ENCODE measurements at regions not wholly inside any gene's neighbourhood (a gene's known extent, or its start where the extent isn't known, plus 50 kb on each side); places are given as distances from the start of the nearest gene placed in this dataset.

DNA sequence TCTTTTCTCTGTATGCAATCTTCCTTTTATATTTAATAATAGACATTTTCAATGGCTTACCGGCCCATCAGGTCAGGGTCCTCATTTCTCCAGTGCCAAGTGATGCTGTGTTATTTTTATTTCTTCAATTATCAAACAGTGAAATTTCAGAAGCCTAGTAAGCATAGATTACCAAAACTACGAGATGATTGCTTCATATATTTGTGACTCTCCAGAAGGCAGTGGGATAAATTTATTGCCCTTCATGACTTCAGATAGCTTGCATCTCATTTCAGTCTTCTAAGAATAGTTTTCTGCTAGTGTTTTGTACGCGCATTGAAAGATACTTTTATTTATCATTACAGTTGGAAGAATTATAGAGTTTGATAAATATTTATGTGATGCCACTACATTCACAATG, 139.6 kb downstream of the FAT3 start:
- no peak for TF ChIP-seq JUND (IDR thresholded peaks at IDR 0.05; ENCODE audit: low read depth)
- in situ Hi-C loops (cut with HindIII; ENCODE audit: low pct_unique_long_range_greater_than_20kb, low sequenced_read_pairs) = no loop called here

DNA sequence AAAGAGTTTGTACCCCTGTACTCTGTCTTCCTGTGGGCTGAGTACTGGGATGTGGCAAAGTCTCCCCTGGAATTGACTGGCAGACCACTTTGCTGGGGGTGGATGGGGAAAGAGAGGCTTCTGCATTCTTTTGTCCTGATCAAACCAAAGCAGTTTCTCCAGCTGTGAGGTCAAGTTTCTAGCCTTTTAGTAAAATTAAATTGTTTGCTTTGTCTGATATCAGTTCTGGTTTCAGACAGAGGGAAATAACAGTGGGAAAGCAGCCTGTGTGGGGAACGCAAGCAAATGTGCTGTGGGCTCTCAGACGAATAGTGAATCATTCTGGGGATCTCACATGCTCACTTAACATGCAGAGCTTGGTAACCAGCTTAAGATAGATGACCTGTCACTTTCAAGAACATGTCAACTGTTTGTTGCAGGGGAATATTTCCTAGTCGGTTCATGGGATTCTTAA, 151.6 kb downstream of the FAT3 start:
- in situ Hi-C loops (cut with HindIII; ENCODE audit: low pct_unique_long_range_greater_than_20kb, low sequenced_read_pairs) = no loop called here
- no peak for DNase-seq (ENCODE audit: low read depth in 1 of 2, low spot score in 1 of 2)
- no peak for TF ChIP-seq JUND (IDR thresholded peaks at IDR 0.05; ENCODE audit: low read depth)

More for the DNA sequence above, 139.6 kb downstream of the FAT3 start:
- no peak for DNase-seq (ENCODE audit: low read depth in 1 of 2, low spot score in 1 of 2)

GRCh38 chr11:92376680-92377079, 152.1 kb downstream of the FAT3 start:
- in situ Hi-C loops (cut with HindIII; ENCODE audit: low pct_unique_long_range_greater_than_20kb, low sequenced_read_pairs) = no loop called here
- no peak for DNase-seq (ENCODE audit: low read depth in 1 of 2, low spot score in 1 of 2)
- no peak for TF ChIP-seq JUND (IDR thresholded peaks at IDR 0.05; ENCODE audit: low read depth)

- DNase-seq (ENCODE audit: low read depth in 1 of 2, low spot score in 1 of 2) = no peak
- in situ Hi-C loops (cut with HindIII; ENCODE audit: low pct_unique_long_range_greater_than_20kb, low sequenced_read_pairs) = no loop called here
- TF ChIP-seq JUND (IDR thresholded peaks at IDR 0.05; ENCODE audit: low read depth) = no peak
These were observed 156.3 kb downstream of the FAT3 start for GRCh38 chr11:92380882-92381281.

- DNase-seq (ENCODE audit: low read depth in 1 of 2, low spot score in 1 of 2) = no peak
- no peak for TF ChIP-seq JUND (IDR thresholded peaks at IDR 0.05; ENCODE audit: low read depth)
- in situ Hi-C loops (cut with HindIII; ENCODE audit: low pct_unique_long_range_greater_than_20kb, low sequenced_read_pairs) = no loop called here
These were observed 157.7 kb downstream of the FAT3 start for GRCh38 chr11:92382311-92382710.

DNA sequence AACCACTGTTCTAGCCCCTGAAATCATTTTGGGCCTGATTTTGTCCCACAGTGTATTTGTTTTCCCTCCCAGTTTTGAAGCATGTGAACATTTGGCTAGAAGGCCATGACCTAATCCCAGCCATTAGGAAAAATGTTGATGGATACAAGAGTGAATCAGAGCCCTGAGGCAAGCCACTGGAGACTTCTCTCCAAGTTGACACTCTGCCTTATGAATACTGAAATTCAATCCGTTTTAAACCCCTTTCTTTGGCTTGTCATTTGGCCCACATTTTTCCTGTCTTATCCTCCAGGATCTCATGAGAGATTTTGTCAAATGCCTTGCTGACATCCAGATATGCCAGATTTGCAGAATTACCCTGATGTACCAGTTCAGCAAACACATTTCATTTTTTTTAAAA, 158.8 kb downstream of the FAT3 start:
- DNase-seq (ENCODE audit: low read depth in 1 of 2, low spot score in 1 of 2) = no peak
- in situ Hi-C loops (cut with HindIII; ENCODE audit: low pct_unique_long_range_greater_than_20kb, low sequenced_read_pairs) = no loop called here
- no peak for TF ChIP-seq JUND (IDR thresholded peaks at IDR 0.05; ENCODE audit: low read depth)

DNA sequence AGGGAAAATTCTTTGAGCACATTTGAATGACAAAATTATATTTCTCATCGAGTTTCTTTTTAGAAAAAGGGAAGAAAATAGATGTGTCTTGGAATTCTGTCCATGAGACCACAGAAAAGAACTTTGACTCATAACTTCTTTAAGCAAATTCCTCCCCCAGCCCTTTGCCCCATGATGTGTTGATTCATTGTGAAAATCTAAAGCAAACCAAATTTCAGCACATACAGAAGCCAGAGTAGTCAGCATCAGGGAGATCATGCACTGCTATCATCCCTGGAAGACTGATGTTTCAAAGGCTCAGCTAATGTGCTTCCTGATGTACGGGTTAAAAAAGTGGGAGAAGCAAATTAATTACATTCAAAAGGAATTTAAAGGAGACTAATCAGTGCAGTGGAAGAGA, 159.7 kb downstream of the FAT3 start:
- TF ChIP-seq JUND (IDR thresholded peaks at IDR 0.05; ENCODE audit: low read depth) = no peak
- in situ Hi-C loops (cut with HindIII; ENCODE audit: low pct_unique_long_range_greater_than_20kb, low sequenced_read_pairs) = no loop called here
- no peak for DNase-seq (ENCODE audit: low read depth in 1 of 2, low spot score in 1 of 2)

GRCh38 chr11:92384802-92385201, 160.2 kb downstream of the FAT3 start:
- in situ Hi-C loops (cut with HindIII; ENCODE audit: low pct_unique_long_range_greater_than_20kb, low sequenced_read_pairs) = no loop called here
- no peak for DNase-seq (ENCODE audit: low read depth in 1 of 2, low spot score in 1 of 2)
- TF ChIP-seq JUND (IDR thresholded peaks at IDR 0.05; ENCODE audit: low read depth) = no peak

- in situ Hi-C loops (cut with HindIII; ENCODE audit: low pct_unique_long_range_greater_than_20kb, low sequenced_read_pairs) = no loop called here
- no peak for TF ChIP-seq JUND (IDR thresholded peaks at IDR 0.05; ENCODE audit: low read depth)
- no peak for DNase-seq (ENCODE audit: low read depth in 1 of 2, low spot score in 1 of 2)
These were observed 162.0 kb downstream of the FAT3 start for GRCh38 chr11:92386577-92386976.

DNA sequence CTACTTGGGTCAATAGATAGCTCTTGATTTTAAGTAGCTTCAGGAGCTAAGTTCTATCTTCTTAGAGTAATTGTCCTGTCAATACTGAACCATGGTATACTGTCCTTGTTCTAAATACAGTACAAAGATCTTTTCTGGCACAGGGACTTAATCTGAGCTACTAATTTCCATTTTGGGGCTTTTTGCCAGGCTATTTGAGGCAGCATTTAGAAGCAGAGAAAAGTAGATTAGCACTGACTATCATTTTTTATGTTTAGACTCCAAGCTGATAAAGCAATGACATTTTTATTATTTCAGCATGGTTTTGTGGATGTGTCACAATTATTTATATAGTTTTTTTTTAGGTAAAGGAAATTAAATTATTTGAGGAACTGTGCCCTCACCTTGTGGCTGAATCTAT, 163.2 kb downstream of the FAT3 start:
- no peak for DNase-seq (ENCODE audit: low read depth in 1 of 2, low spot score in 1 of 2)
- no peak for TF ChIP-seq JUND (IDR thresholded peaks at IDR 0.05; ENCODE audit: low read depth)
- in situ Hi-C loops (cut with HindIII; ENCODE audit: low pct_unique_long_range_greater_than_20kb, low sequenced_read_pairs) = no loop called here

- TF ChIP-seq JUND (IDR thresholded peaks at IDR 0.05; ENCODE audit: low read depth) = no peak
- in situ Hi-C loops (cut with HindIII; ENCODE audit: low pct_unique_long_range_greater_than_20kb, low sequenced_read_pairs) = no loop called here
- no peak for DNase-seq (ENCODE audit: low read depth in 1 of 2, low spot score in 1 of 2)
These were observed 163.8 kb downstream of the FAT3 start for GRCh38 chr11:92388380-92388779.

DNA sequence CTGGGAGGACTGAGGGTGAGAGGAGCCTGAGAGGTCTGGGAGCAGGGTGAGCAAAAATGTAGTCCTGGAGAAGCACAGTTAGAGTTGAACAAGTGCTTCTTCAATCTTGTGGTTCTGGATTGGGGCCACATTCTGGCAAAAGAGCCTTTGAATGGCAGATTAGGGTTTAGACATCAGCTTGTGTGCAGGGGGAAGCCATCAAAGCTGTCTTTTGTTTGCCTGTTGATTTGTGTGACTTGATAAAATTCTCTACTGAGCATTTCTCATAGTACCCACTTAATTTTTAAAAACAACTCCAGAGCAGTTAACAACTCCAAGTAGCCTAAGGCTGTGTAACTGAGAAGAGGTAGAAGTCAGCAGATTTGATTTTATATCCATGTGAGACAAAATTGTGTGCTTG, 166.2 kb downstream of the FAT3 start:
- in situ Hi-C loops (cut with HindIII; ENCODE audit: low pct_unique_long_range_greater_than_20kb, low sequenced_read_pairs) = no loop called here
- no peak for TF ChIP-seq JUND (IDR thresholded peaks at IDR 0.05; ENCODE audit: low read depth)
- DNase-seq (ENCODE audit: low read depth in 1 of 2, low spot score in 1 of 2) = no peak

DNA sequence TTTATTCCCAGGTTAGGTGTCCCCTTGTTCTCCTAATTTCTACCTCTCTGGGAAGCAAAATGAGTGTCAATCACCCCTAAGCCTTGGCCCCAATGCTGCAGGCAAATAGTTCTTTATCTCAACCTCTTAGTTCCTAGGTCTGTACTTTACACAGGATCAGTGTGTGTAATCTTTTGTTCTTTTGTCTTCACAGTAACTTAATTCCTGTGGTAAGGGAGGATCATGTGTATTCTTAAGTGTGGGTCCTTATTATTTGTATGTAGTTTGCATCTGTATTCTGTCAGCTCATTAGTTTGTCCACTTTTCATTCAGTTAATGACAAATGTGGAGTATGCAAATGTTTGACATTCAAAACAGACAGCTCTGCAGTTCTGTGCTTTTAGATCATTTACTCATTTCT, 166.7 kb downstream of the FAT3 start:
- in situ Hi-C loops (cut with HindIII; ENCODE audit: low pct_unique_long_range_greater_than_20kb, low sequenced_read_pairs) = no loop called here
- DNase-seq (ENCODE audit: low read depth in 1 of 2, low spot score in 1 of 2) = no peak

DNA sequence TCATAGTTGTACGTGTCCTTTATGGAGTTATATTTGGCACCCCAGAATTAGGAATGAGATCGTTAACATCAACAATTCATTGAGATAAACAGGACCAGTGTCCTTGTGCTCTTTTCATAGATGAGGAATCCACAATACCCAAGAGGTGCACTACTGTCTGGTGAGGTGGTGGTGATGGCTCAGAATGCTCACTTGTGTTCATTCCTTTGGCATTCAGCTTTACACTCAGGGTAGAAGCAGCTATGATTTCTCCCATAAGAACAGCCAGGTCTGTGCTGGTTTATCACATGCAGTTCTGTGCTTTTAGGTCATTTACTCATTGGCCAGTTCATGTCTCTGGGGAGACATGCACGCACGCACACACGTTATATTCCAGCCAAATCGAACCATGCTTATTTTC, 167.2 kb downstream of the FAT3 start:
- in situ Hi-C loops (cut with HindIII; ENCODE audit: low pct_unique_long_range_greater_than_20kb, low sequenced_read_pairs) = no loop called here
- TF ChIP-seq JUND (IDR thresholded peaks at IDR 0.05; ENCODE audit: low read depth) = no peak

More for the DNA sequence above, 166.7 kb downstream of the FAT3 start:
- TF ChIP-seq JUND (IDR thresholded peaks at IDR 0.05; ENCODE audit: low read depth) = no peak

More for the DNA sequence above, 167.2 kb downstream of the FAT3 start:
- DNase-seq (ENCODE audit: low read depth in 1 of 2, low spot score in 1 of 2) = no peak

All from T47D (cell line).